ENCODE measurements at regions not wholly inside any gene's neighbourhood (a gene's known extent, or its start where the extent isn't known, plus 50 kb on each side); places are given as distances from the start of the nearest gene placed in this dataset.

DNA sequence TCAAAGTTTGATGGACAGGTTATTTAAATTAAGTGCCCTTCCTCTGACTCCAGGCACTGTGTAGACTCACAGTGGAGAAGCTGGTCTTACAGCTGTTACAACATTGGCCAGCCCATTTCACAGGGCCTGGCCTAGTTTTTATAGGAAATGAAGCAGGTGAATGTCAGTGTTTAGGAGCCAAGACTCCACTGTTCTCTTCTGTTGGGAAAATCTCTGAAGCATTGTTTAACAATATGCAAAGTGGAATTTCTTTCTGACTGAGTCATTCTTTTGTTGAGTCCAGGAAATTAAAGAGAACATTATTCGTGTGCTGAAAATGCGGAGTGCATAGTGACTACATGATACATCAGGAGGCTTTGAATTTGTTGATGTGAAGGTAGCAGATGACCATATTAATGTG lies 64.7 kb downstream of the ARRDC4 start:
- Mint-ChIP-seq H3K27me3 (no peaks in the 10 kb centered on the region), H3K36me3 (ENCODE audit: low read depth) (no peaks in the 10 kb centered on the region), H3K4me3 (no peak overlapping the region), H3K27ac (no peak overlapping the region), H3K4me1 (no peaks in the 10 kb centered on the region)
- ATAC-seq, result no peak
- H3K9me3 ChIP-seq (ENCODE audit: control insufficient read depth, low read length, poor library complexity, severe bottlenecking), result no peaks in the 10 kb centered on the region
- no peak for DNase-seq

DNA sequence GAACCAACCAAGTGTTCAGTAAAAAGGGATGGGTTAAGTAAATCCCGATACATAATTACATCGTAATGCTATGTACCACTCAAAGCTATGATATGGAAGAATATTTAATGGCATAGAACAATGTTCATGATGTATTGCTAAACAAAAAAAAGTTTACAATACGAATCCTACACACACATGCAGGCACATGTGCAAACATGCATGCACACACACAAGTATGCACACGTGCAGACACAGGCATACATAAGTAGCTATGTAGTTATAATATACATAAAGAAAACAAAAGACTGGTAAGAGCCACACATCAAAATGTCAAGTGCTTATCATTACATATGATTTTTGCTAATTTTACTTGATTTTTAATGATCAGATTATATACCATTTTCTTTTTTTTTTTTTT lies 74.2 kb downstream of the ARRDC4 start:
- ATAC-seq (no peak), DNase-seq (no peak)
- H3K4me3 Mint-ChIP-seq, result no peak overlapping the region
- H3K9me3 ChIP-seq (ENCODE audit: control insufficient read depth, low read length, poor library complexity, severe bottlenecking), result no peaks in the 10 kb centered on the region
- no peaks in the 10 kb centered on the region for H3K4me1 Mint-ChIP-seq
- no peaks in the 10 kb centered on the region for H3K36me3 Mint-ChIP-seq (ENCODE audit: low read depth)
- H3K27ac Mint-ChIP-seq, result no peak overlapping the region
- no peaks in the 10 kb centered on the region for H3K27me3 Mint-ChIP-seq

DNA sequence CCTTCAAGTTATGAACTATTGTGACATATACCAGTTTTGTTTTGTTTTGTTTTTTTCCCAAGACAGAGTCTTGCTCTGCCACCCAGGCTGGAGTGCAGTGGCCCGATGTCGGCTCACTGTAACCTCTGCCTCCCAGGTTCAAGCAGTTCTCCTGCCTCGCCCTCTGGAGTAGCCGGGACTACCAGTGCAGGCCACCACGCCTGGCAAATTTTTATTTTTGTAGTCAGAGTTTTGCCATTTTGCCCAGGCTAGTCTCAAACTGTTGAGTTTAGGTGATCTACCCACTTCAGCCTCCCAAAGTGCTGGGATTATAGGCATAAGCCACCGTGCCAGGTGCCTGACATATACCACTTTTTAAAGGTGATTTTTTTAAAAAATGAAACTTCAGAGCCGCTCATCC lies 74.6 kb downstream of the ARRDC4 start:
- no peak overlapping the region for H3K4me3 Mint-ChIP-seq
- no peak overlapping the region for H3K27ac Mint-ChIP-seq
- ATAC-seq, result no peak
- H3K27me3 Mint-ChIP-seq, result no peaks in the 10 kb centered on the region
- no peaks in the 10 kb centered on the region for H3K9me3 ChIP-seq (ENCODE audit: control insufficient read depth, low read length, poor library complexity, severe bottlenecking)
- DNase-seq, result no peak
- H3K4me1 Mint-ChIP-seq, result no peaks in the 10 kb centered on the region
- H3K36me3 Mint-ChIP-seq (ENCODE audit: low read depth), result no peaks in the 10 kb centered on the region

DNA sequence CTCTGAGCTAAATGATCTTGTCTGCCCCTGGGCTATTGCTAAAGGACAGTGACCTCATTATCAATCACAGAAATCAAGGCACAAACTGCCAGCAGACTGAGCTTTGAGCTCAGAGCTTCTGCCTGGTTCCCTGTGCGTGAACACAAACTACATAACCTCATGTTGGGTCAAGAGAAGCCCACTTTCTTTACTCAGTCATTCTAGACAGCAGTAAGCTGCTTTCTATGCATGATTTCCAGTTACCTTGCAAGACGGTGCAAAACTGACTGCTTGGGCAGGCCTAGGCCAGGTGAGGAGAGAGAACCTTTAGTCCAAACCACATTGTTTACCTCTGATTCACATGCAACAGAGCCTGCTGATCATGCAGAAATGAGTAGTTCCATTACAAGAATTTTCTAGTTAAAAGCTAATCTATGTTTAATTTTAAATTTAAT lies 75.1 kb downstream of the ARRDC4 start:
- H3K36me3 Mint-ChIP-seq (ENCODE audit: low read depth), result no peaks in the 10 kb centered on the region
- H3K4me3 Mint-ChIP-seq, result no peak overlapping the region
- no peaks in the 10 kb centered on the region for H3K9me3 ChIP-seq (ENCODE audit: control insufficient read depth, low read length, poor library complexity, severe bottlenecking)
- no peaks in the 10 kb centered on the region for H3K27me3 Mint-ChIP-seq
- no peak for DNase-seq
- ATAC-seq, result no peak
- H3K4me1 Mint-ChIP-seq, result no peaks in the 10 kb centered on the region
- no peak overlapping the region for H3K27ac Mint-ChIP-seq

DNA sequence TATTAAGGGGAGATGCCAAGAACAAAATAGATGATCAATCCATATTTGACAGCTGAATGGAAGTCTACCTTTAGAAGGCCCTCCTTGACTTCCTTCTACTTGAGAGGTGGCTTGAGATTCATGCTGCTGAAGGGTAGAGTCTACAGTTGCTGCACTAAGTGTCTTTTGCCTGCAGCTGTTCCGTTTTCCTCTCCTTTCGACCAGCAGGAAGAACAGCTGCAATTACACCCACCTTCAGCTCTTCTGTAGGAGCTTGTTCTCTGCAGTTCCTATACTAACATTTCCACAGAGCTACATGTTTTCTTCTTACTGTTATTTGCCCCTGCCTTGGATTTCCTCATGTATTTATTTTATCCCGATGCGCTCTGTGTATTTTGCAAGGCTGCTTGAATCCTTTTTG lies 79.1 kb downstream of the ARRDC4 start:
- Mint-ChIP-seq H3K4me1 (no peaks in the 10 kb centered on the region), H3K27ac (no peak overlapping the region), H3K4me3 (no peak overlapping the region), H3K27me3 (no peaks in the 10 kb centered on the region), H3K36me3 (ENCODE audit: low read depth) (no peaks in the 10 kb centered on the region)
- no peak for DNase-seq
- ATAC-seq, result no peak
- H3K9me3 ChIP-seq (ENCODE audit: control insufficient read depth, low read length, poor library complexity, severe bottlenecking), result no peaks in the 10 kb centered on the region

DNA sequence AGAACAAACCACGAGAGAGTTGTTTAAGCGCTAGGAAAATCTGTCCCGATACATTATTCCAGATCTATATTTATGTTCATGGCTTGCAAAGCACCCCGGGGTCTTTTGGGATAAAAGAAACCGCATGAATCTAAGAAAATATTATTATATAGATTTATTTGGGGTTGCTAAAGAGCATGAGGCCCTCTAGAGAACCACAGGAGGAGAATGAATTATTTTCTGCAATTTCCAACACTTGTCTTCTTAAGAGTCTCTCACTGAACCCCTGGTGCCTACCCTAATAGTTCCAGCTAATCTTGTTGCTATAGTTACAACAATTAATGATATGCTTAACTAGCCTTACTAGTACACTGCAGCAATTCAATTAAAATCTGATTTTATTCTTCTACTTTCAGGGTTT lies 79.6 kb downstream of the ARRDC4 start:
- ATAC-seq (no peak), DNase-seq (no peak)
- Mint-ChIP-seq H3K4me3 (no peak overlapping the region), H3K4me1 (no peaks in the 10 kb centered on the region), H3K27me3 (no peaks in the 10 kb centered on the region), H3K36me3 (ENCODE audit: low read depth) (no peaks in the 10 kb centered on the region), H3K27ac (no peak overlapping the region)
- no peaks in the 10 kb centered on the region for H3K9me3 ChIP-seq (ENCODE audit: control insufficient read depth, low read length, poor library complexity, severe bottlenecking)

DNA sequence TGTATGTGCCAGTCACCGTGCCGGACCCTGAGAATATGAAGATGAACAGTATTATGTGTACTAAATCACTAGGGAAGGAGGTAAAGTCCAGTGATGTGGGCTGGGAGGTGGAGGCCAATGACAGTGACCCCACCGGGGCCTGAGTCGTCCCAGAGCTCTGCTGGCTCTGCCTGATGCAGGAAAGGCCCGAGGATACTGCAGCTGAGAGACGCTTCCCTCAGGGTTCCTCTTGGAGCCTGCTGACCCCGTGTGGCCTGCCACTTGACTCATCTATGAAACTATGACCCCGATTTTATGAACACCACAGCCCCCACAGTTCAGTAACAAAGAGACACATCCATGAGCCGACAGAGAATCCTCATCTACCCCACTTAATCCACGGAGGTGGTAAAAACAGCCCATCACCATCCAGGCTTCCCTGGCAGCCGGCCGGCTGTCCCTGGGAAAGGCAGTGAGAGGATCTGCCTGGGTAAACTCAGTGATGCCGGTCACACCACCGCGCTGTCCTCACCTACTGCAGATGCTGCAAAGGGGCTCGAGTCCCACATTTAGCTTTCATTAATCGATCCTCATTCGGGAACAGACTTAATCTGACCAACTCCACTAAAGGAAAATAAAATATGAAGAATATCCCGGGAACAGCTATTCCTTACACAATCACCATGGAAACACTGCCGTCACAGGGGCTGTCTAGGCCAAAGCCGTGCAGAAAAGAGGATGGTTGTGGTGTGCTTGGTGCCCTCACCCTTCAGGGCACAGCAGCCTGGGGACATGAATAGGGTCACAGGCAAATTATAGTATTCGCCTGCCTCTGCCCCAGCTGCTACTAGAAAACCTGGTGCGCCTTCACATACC lies 82.9 kb downstream of the ARRDC4 start:
- no peaks in the 10 kb centered on the region for H3K36me3 Mint-ChIP-seq (ENCODE audit: low read depth)
- H3K4me3 Mint-ChIP-seq, result no peak overlapping the region
- no peak overlapping the region for H3K27ac Mint-ChIP-seq
- DNase-seq, result no peak
- ATAC-seq, result no peak
- no peaks in the 10 kb centered on the region for H3K4me1 Mint-ChIP-seq
- H3K9me3 ChIP-seq (ENCODE audit: control insufficient read depth, low read length, poor library complexity, severe bottlenecking), result no peaks in the 10 kb centered on the region
- H3K27me3 Mint-ChIP-seq, result no peaks in the 10 kb centered on the region

DNA sequence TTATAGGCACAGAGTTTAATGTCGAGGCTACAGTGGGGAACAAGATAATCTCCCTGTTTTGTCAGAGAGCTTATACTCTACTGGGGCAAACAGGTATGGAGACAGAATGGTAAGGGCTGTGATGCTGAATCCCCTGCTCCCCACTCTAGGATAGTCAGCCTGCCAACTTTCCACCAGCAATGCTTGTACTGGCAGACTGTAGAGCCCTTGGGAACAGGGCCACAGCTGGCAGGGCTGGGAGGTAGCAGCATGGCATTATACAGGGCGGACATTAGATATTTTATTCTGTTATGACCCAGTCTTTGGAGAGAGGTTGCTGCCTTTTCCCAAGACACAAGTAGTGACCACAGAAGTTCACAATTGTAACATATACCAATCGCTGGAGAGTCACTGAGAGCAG lies 91.2 kb downstream of the ARRDC4 start:
- Mint-ChIP-seq H3K27ac (no peak overlapping the region), H3K27me3 (no peaks in the 10 kb centered on the region), H3K4me3 (no peak overlapping the region), H3K4me1 (no peaks in the 10 kb centered on the region), H3K36me3 (ENCODE audit: low read depth) (no peaks in the 10 kb centered on the region)
- H3K9me3 ChIP-seq (ENCODE audit: control insufficient read depth, low read length, poor library complexity, severe bottlenecking), result no peaks in the 10 kb centered on the region
- DNase-seq (no peak), ATAC-seq (no peak)

DNA sequence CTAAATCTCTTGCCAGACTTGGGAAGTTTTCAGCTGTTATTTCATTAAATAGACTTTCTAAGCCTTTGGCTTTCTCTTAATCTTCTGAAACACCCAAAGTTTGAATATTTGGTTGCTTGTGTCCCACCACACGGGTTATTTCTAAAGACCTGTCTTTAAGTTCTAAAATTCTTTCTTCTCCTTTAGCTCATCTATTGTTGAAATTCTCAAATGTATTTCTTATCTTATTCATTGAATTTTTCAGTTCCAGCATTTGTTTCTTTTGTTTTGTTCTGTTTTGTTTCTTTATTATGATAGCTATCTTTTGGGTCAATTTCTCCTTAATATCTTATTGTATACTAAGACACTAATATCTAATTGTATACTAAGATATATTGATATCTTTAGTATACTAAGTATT lies 97.0 kb downstream of the ARRDC4 start:
- H3K9me3 ChIP-seq (ENCODE audit: control insufficient read depth, low read length, poor library complexity, severe bottlenecking), result no peaks in the 10 kb centered on the region
- Mint-ChIP-seq H3K4me3 (no peak overlapping the region), H3K27ac (no peak overlapping the region), H3K4me1 (no peaks in the 10 kb centered on the region), H3K36me3 (ENCODE audit: low read depth) (no peaks in the 10 kb centered on the region), H3K27me3 (no peaks in the 10 kb centered on the region)
- DNase-seq (no peak), ATAC-seq (no peak)

DNA sequence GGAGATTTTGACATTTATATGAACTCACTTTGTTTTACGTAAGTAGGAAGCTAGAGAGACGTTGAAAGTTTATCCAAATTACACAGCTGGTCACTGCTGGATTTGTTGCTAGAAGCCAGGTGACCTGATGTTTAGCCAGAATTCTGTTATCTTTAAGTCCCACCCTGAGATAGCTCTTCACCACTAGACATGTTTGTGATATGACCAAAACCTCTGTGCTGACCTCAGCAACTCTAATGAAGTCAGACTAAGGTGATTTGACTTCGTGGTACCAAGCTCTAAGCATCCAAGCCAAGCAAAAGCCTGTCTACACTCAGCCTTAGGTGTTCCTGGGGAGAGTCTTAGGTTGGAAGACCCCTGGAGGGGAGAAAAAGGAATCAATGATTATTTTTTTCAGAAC lies 102.4 kb downstream of the ARRDC4 start:
- H3K4me3 Mint-ChIP-seq, result no peak overlapping the region
- no peaks in the 10 kb centered on the region for H3K27me3 Mint-ChIP-seq
- no peak overlapping the region for H3K27ac Mint-ChIP-seq
- peaks cover 2% of the 10 kb centered on the region for H3K9me3 ChIP-seq (ENCODE audit: control insufficient read depth, low read length, poor library complexity, severe bottlenecking)
- ATAC-seq (no peak), DNase-seq (no peak)
- no peaks in the 10 kb centered on the region for H3K4me1 Mint-ChIP-seq
- H3K36me3 Mint-ChIP-seq (ENCODE audit: low read depth), result no peaks in the 10 kb centered on the region

DNA sequence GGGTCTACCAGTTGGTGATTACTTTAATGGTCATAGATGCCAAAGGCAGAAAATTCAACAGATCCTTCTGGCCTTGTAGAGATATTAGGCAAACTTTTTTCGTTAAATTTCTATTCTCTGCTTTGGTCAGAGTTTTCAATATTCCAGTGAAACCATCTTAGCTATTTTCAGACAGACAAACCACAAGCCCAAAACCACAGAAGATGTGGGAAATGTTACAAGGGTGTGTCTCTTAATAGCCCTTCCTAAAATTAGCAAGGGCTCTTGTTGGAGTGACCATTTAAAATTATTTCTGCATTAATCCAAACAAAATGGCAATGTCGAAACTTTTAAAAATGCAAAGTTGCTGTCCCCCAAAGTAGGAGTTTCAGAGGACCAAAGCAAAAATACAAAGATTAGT lies 102.8 kb downstream of the ARRDC4 start:
- no peaks in the 10 kb centered on the region for H3K4me1 Mint-ChIP-seq
- H3K27ac Mint-ChIP-seq, result no peak overlapping the region
- no peaks in the 10 kb centered on the region for H3K36me3 Mint-ChIP-seq (ENCODE audit: low read depth)
- no peaks in the 10 kb centered on the region for H3K27me3 Mint-ChIP-seq
- no peak overlapping the region for H3K4me3 Mint-ChIP-seq
- DNase-seq (no peak), ATAC-seq (no peak)
- H3K9me3 ChIP-seq (ENCODE audit: control insufficient read depth, low read length, poor library complexity, severe bottlenecking), result peaks cover 2% of the 10 kb centered on the region

DNA sequence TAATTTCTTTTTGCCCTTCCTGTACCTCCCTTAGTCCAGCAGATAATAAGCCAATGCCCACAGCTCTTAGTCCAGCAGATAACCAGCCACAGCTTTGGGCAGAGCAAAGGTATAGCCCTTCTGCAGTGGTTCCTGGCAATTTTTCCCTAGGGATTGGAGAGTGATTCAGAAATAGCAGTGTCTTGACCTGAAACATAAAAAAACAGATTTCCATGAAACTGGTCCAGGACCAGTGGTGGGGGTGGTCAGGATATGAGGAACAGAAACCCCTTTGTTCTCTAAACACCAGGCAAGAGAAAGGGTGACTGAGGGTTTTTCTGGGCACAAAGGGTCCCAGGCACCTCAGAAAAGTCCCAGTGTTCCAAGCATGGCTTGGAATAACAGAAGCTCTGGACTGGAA lies 103.4 kb downstream of the ARRDC4 start:
- DNase-seq (no peak), ATAC-seq (no peak)
- Mint-ChIP-seq H3K27me3 (no peaks in the 10 kb centered on the region), H3K4me1 (no peaks in the 10 kb centered on the region), H3K36me3 (ENCODE audit: low read depth) (no peaks in the 10 kb centered on the region), H3K27ac (no peak overlapping the region), H3K4me3 (no peak overlapping the region)
- H3K9me3 ChIP-seq (ENCODE audit: control insufficient read depth, low read length, poor library complexity, severe bottlenecking), result peaks cover 2% of the 10 kb centered on the region

DNA sequence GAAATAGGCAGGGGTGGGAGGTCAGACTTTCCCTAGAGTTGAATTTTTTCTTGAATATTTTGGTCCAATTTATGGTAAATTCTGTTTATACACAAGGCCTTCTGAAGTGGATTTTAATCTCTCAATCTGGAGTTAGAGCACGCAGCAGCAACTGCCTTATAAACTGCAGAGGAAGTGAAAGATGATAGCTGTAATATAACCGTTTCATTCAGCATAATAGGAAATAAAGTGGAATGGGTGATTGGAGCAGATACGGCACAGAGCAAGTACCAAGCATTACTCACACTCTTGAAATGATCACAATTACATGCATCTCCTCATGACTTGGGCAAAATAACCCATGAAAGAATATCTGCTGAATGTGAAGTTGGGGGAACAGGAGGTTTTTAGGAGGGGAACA lies 106.8 kb downstream of the ARRDC4 start:
- Mint-ChIP-seq H3K27me3 (no peaks in the 10 kb centered on the region), H3K27ac (no peak overlapping the region), H3K4me3 (no peak overlapping the region), H3K36me3 (ENCODE audit: low read depth) (no peaks in the 10 kb centered on the region), H3K4me1 (no peaks in the 10 kb centered on the region)
- no peak for DNase-seq
- no peak for ATAC-seq
- H3K9me3 ChIP-seq (ENCODE audit: control insufficient read depth, low read length, poor library complexity, severe bottlenecking), result peaks cover 2% of the 10 kb centered on the region

DNA sequence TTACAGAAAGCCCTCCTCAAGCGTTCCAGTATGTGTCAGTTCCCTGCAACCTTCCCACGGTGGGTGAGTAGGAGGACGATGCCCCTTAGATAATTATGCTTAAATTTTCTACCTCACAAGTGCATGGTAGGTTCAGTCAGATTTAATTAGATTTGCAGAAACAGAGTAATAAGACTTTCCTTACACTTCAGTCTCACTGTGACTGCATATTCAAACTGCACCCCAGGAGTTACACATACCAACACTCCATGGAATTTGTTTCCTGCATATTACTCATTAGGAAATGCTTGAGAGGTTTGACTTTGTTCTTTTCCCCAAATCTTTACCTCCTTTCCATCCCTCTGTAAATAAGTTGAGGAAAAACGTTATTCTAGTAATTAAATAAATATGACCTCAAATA lies 108.8 kb downstream of the ARRDC4 start:
- ATAC-seq (no peak), DNase-seq (no peak)
- no peak overlapping the region for H3K4me3 Mint-ChIP-seq
- no peaks in the 10 kb centered on the region for H3K9me3 ChIP-seq (ENCODE audit: control insufficient read depth, low read length, poor library complexity, severe bottlenecking)
- H3K36me3 Mint-ChIP-seq (ENCODE audit: low read depth), result no peaks in the 10 kb centered on the region
- no peaks in the 10 kb centered on the region for H3K4me1 Mint-ChIP-seq
- H3K27me3 Mint-ChIP-seq, result no peaks in the 10 kb centered on the region
- H3K27ac Mint-ChIP-seq, result no peak overlapping the region

Measured in T-helper 17 cell (primary cell).